ENCODE measurements at regions not wholly inside any gene's neighbourhood (a gene's known extent, or its start where the extent isn't known, plus 50 kb on each side); places are given as distances from the start of the nearest gene placed in this dataset.

DNA sequence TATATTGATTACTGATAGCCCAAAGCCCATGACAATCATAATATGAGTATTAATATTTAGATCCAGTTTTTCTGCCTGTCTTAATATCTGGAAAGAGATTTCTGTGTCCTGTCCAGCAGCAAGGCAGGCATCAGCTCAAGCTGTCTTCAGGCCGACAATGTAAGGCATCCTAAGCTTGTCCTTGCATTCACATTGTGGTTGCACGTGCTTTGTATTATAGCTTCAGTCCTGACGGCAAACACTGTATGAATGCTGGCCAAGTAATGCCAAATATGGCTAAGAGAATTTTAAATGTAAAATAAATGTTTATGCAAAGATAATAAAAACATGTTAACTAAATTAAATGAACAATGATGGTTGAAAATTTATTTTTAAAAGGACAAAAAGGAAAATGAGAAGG is 255.7 kb upstream of the RPS6KA3 start:
- no peak for TF ChIP-seq OVOL2 (CRISPR knock-in tag; IDR thresholded peaks at IDR 0.05; ENCODE audit: borderline replicate concordance)

DNA sequence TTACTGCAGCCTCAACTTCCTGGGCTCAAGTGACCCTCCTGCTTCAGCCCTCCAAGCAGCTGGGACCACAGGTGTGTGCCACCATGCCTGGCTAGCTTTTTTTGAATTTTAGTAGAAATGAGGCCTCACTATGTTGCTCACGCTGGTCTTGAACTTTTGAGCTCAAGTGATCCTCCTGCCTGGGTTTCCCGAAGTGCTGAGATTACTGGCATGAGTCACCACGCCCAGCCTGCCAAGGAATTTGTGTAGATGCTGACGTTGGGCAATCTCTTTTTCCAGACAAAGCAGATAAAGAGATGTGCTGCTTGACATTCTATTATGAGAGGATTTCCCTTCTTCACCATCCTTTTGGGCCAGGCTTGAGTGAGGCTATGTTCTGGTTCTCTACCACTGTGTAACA is 254.5 kb upstream of the RPS6KA3 start:
- Mint-ChIP-seq H3K4me1 (peaks cover 7% of the 10 kb centered on the region), H3K27ac (no peak overlapping the region), H3K4me3 (no peak overlapping the region), H3K27me3 (ENCODE audit: low read depth) (no peaks in the 10 kb centered on the region), H3K9me3 (no peaks in the 10 kb centered on the region), H3K36me3 (no peaks in the 10 kb centered on the region)
- DNase-seq (ENCODE audit: low spot score) (no peak), ATAC-seq (no peak)
- CTCF ChIA-PET = no interaction called here
- TF ChIP-seq, protein P1, sequence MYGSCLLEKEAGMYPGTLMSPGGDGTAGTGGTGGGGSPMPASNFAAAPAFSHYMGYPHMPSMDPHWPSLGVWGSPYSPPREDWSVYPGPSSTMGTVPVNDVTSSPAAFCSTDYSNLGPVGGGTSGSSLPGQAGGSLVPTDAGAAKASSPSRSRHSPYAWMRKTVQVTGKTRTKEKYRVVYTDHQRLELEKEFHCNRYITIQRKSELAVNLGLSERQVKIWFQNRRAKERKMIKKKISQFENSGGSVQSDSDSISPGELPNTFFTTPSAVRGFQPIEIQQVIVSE (CRISPR knock-in tag; IDR thresholded peaks at IDR 0.05; ENCODE audit: borderline replicate concordance) = no peak
- TF ChIP-seq, protein P2, sequence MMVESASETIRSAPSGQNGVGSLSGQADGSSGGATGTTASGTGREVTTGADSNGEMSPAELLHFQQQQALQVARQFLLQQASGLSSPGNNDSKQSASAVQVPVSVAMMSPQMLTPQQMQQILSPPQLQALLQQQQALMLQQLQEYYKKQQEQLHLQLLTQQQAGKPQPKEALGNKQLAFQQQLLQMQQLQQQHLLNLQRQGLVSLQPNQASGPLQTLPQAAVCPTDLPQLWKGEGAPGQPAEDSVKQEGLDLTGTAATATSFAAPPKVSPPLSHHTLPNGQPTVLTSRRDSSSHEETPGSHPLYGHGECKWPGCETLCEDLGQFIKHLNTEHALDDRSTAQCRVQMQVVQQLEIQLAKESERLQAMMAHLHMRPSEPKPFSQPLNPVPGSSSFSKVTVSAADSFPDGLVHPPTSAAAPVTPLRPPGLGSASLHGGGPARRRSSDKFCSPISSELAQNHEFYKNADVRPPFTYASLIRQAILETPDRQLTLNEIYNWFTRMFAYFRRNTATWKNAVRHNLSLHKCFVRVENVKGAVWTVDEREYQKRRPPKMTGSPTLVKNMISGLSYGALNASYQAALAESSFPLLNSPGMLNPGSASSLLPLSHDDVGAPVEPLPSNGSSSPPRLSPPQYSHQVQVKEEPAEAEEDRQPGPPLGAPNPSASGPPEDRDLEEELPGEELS (CRISPR knock-in tag; IDR thresholded peaks at IDR 0.05) = no peak
- no peak for TF ChIP-seq HMGA2 (CRISPR knock-in tag; IDR thresholded peaks at IDR 0.05)
- TF ChIP-seq ZBTB21 (CRISPR knock-in tag; IDR thresholded peaks at IDR 0.05; ENCODE audit: borderline replicate concordance) = no peak
- no peak for TF ChIP-seq ZNF121 (CRISPR knock-in tag; IDR thresholded peaks at IDR 0.05)
- no peak for TF ChIP-seq NR3C1 (CRISPR knock-in tag; conservative IDR thresholded peaks at IDR 0.05; ENCODE audit: low read depth)
- TF ChIP-seq NFYB (CRISPR knock-in tag; conservative IDR thresholded peaks at IDR 0.05; ENCODE audit: low read depth) = no peak
- POLR2A ChIA-PET = no interaction called here

More for the DNA sequence above, 255.7 kb upstream of the RPS6KA3 start:
- Mint-ChIP-seq H3K4me1 (peaks cover 7% of the 10 kb centered on the region), H3K36me3 (no peaks in the 10 kb centered on the region), H3K27ac (no peak overlapping the region), H3K4me3 (no peak overlapping the region), H3K27me3 (ENCODE audit: low read depth) (no peaks in the 10 kb centered on the region), H3K9me3 (no peaks in the 10 kb centered on the region)
- ChIA-PET POLR2A (no interaction called here), CTCF (no interaction called here)
- ATAC-seq (no peak), DNase-seq (ENCODE audit: low spot score) (no peak)

DNA sequence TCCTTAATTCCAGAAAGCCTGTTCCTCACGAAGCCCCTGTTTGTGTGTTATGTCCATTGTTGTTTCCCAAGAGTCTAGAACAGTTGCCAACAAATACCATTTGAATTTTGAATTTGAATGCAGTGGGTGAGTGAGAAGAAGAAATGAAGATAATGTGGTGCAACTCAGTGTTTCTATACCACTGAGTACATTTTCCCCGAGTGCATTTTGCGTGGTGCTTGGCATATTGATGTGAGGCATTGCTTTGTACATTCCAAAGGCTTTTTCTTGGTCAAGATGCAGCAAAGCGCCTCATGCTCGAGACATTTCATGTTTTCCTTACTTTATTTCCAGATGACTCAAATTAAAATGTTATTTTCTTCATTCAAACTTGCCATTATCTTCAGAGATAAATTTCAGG is 253.1 kb upstream of the RPS6KA3 start:
- ChIA-PET POLR2A (no interaction called here), CTCF (no interaction called here)
- ATAC-seq = no peak
- H3K9me3 Mint-ChIP-seq = no peaks in the 10 kb centered on the region
- TF ChIP-seq NFE2L1 (CRISPR knock-in tag; IDR thresholded peaks at IDR 0.05) (no peak), SOX15 (CRISPR knock-in tag; IDR thresholded peaks at IDR 0.05) (no peak), ZNF423 (CRISPR knock-in tag; IDR thresholded peaks at IDR 0.05) (no peak), FOXJ3 (CRISPR knock-in tag; IDR thresholded peaks at IDR 0.05; ENCODE audit: borderline replicate concordance) (no peak), MYBL2 (CRISPR knock-in tag; IDR thresholded peaks at IDR 0.05) (no peak)
- TF ChIP-seq, protein P3, sequence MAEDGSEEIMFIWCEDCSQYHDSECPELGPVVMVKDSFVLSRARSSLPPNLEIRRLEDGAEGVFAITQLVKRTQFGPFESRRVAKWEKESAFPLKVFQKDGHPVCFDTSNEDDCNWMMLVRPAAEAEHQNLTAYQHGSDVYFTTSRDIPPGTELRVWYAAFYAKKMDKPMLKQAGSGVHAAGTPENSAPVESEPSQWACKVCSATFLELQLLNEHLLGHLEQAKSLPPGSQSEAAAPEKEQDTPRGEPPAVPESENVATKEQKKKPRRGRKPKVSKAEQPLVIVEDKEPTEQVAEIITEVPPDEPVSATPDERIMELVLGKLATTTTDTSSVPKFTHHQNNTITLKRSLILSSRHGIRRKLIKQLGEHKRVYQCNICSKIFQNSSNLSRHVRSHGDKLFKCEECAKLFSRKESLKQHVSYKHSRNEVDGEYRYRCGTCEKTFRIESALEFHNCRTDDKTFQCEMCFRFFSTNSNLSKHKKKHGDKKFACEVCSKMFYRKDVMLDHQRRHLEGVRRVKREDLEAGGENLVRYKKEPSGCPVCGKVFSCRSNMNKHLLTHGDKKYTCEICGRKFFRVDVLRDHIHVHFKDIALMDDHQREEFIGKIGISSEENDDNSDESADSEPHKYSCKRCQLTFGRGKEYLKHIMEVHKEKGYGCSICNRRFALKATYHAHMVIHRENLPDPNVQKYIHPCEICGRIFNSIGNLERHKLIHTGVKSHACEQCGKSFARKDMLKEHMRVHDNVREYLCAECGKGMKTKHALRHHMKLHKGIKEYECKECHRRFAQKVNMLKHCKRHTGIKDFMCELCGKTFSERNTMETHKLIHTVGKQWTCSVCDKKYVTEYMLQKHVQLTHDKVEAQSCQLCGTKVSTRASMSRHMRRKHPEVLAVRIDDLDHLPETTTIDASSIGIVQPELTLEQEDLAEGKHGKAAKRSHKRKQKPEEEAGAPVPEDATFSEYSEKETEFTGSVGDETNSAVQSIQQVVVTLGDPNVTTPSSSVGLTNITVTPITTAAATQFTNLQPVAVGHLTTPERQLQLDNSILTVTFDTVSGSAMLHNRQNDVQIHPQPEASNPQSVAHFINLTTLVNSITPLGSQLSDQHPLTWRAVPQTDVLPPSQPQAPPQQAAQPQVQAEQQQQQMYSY (CRISPR knock-in tag; IDR thresholded peaks at IDR 0.05) = no peak
- no peak overlapping the region for H3K27ac Mint-ChIP-seq
- H3K36me3 Mint-ChIP-seq = no peaks in the 10 kb centered on the region
- no peak for DNase-seq (ENCODE audit: low spot score)
- no peak overlapping the region for H3K4me3 Mint-ChIP-seq
- H3K27me3 Mint-ChIP-seq (ENCODE audit: low read depth) = no peaks in the 10 kb centered on the region
- peaks cover 7% of the 10 kb centered on the region for H3K4me1 Mint-ChIP-seq

DNA sequence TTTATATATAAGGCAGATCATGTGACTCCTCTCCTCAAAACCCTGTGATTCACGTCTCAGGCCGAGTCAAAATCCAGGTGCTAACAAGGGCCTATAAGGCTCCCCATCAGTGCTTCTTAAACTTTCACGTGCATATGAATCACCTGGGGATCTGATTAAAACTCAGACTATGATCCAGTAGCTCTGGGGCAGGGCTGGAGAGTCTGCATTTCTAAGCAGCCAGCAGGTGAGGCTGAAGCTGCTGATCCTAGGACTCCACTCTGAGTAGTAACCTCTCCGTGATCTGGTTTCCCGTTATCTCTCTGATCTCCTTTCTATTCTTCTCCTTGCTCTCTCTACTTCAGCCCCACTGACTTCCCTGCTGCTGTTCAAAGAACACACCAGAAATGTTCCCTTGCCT is 252.4 kb upstream of the RPS6KA3 start:
- ChIA-PET CTCF (no interaction called here), POLR2A (no interaction called here)
- Mint-ChIP-seq H3K4me3 (no peak overlapping the region), H3K4me1 (peaks cover 7% of the 10 kb centered on the region), H3K27ac (no peak overlapping the region), H3K9me3 (no peaks in the 10 kb centered on the region), H3K36me3 (no peaks in the 10 kb centered on the region), H3K27me3 (ENCODE audit: low read depth) (no peaks in the 10 kb centered on the region)
- ATAC-seq (no peak), DNase-seq (ENCODE audit: low spot score) (no peak)
- TF ChIP-seq SP1 (CRISPR knock-in tag; conservative IDR thresholded peaks at IDR 0.05) = no peak
- no peak for TF ChIP-seq MXD4 (CRISPR knock-in tag; IDR thresholded peaks at IDR 0.05; ENCODE audit: borderline replicate concordance)
- no peak for TF ChIP-seq GRHL2 (CRISPR knock-in tag; IDR thresholded peaks at IDR 0.05; ENCODE audit: insufficient replicate concordance, severe bottlenecking)
- TF ChIP-seq, protein P4, sequence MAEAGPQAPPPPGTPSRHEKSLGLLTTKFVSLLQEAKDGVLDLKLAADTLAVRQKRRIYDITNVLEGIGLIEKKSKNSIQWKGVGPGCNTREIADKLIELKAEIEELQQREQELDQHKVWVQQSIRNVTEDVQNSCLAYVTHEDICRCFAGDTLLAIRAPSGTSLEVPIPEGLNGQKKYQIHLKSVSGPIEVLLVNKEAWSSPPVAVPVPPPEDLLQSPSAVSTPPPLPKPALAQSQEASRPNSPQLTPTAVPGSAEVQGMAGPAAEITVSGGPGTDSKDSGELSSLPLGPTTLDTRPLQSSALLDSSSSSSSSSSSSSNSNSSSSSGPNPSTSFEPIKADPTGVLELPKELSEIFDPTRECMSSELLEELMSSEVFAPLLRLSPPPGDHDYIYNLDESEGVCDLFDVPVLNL (CRISPR knock-in tag; IDR thresholded peaks at IDR 0.05; ENCODE audit: borderline replicate concordance, low read depth) = no peak
- TF ChIP-seq, protein P5, sequence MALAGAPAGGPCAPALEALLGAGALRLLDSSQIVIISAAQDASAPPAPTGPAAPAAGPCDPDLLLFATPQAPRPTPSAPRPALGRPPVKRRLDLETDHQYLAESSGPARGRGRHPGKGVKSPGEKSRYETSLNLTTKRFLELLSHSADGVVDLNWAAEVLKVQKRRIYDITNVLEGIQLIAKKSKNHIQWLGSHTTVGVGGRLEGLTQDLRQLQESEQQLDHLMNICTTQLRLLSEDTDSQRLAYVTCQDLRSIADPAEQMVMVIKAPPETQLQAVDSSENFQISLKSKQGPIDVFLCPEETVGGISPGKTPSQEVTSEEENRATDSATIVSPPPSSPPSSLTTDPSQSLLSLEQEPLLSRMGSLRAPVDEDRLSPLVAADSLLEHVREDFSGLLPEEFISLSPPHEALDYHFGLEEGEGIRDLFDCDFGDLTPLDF (CRISPR knock-in tag; IDR thresholded peaks at IDR 0.05) = no peak
- no peak for TF ChIP-seq NFATC4 (CRISPR knock-in tag; IDR thresholded peaks at IDR 0.05)
- TF ChIP-seq, protein P6, sequence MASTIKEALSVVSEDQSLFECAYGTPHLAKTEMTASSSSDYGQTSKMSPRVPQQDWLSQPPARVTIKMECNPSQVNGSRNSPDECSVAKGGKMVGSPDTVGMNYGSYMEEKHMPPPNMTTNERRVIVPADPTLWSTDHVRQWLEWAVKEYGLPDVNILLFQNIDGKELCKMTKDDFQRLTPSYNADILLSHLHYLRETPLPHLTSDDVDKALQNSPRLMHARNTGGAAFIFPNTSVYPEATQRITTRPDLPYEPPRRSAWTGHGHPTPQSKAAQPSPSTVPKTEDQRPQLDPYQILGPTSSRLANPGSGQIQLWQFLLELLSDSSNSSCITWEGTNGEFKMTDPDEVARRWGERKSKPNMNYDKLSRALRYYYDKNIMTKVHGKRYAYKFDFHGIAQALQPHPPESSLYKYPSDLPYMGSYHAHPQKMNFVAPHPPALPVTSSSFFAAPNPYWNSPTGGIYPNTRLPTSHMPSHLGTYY (CRISPR knock-in tag; IDR thresholded peaks at IDR 0.05) = no peak

Data from WTC11 (cell line).